MM.1S (cell line): ENCODE measurements at regions not wholly inside any gene's neighbourhood (a gene's known extent, or its start where the extent isn't known, plus 50 kb on each side); places are given as distances from the start of the nearest gene placed in this dataset.

Experiments used
- EZH2 ChIP-seq: fragments of 300-600 bp; sonication (generic); optimal IDR thresholded peaks from 2 replicates; pipeline ENCODE3; 2017; ENCODE audit warnings: low read depth, mild to moderate bottlenecking, antibody characterized with exemption, low read length, mixed read lengths
- TF ChIP-seq, protein P1 (sequence below): fragments of 300-600 bp; sonication (generic); IDR thresholded peaks from 2 replicates; pipeline ENCODE4 v1.5.1; 2016; ENCODE audit warnings: antibody characterized with exemption, low read length, mixed read lengths

DNA sequence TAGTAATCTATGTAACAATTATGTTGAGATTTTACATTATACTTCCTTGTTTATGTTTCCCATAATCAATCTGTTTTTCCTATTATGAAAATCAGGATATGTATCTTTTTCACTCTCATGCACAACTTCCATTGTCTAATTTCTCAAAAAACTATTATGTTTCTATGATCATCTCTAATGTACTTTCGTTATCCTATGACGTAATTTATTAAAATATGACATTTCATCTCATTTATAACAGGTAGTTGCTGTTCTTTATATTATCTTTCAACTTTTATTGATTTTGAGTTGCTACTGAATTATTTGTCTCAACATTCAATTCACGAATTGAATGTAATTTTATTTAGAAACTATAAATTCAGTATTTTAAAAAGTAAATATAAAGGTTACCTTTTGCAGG is 100.8 kb upstream of the MAGEB18 start:
- TF ChIP-seq, protein P1, sequence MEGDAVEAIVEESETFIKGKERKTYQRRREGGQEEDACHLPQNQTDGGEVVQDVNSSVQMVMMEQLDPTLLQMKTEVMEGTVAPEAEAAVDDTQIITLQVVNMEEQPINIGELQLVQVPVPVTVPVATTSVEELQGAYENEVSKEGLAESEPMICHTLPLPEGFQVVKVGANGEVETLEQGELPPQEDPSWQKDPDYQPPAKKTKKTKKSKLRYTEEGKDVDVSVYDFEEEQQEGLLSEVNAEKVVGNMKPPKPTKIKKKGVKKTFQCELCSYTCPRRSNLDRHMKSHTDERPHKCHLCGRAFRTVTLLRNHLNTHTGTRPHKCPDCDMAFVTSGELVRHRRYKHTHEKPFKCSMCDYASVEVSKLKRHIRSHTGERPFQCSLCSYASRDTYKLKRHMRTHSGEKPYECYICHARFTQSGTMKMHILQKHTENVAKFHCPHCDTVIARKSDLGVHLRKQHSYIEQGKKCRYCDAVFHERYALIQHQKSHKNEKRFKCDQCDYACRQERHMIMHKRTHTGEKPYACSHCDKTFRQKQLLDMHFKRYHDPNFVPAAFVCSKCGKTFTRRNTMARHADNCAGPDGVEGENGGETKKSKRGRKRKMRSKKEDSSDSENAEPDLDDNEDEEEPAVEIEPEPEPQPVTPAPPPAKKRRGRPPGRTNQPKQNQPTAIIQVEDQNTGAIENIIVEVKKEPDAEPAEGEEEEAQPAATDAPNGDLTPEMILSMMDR, result no peak
- no peak for TF ChIP-seq EZH2
